Heart right ventricle (tissue), 16 donors: ENCODE measurements at regions not wholly inside any gene's neighbourhood (a gene's known extent, or its start where the extent isn't known, plus 50 kb on each side); places are given as distances from the start of the nearest gene placed in this dataset.

Experiments
- ATAC-seq, 8 donors: fragments of 200-7000 bp; cut with Tn5 transposase; one replicate each; pipeline ENCODE4 v1.9.1; 2020; ENCODE audit warnings: mild to moderate bottlenecking in 8 of 8, moderate library complexity in 8 of 8, moderate number of reproducible peaks in 1 of 8
- DNase-seq, 2 donors: peaks; one replicate each; pipeline ENCODE4 v3.0.0-alpha.2; 2020
- H3K27ac ChIP-seq, 10 donors: fragments of 200-600 bp; sonication (generic) in 2 of 10; one replicate each; pipeline versions ENCODE4 v1.5.0 to v1.8.0; 2020 to 2022; ENCODE audit warnings: mild to moderate bottlenecking in 3 of 10
- H3K27me3 ChIP-seq, 7 donors: fragments of 200-600 bp; one replicate each; pipeline ENCODE4 v1.8.0; 2021 to 2022; ENCODE audit warnings: mild to moderate bottlenecking in 2 of 7
- H3K36me3 ChIP-seq, 9 donors: fragments of 200-600 bp; sonication (generic) in 1 of 9; one replicate each; pipeline versions ENCODE4 v1.5.0 to v1.8.0; 2020 to 2022; ENCODE audit warnings: mild to moderate bottlenecking in 2 of 9
- H3K4me1 ChIP-seq, 9 donors: fragments of 200-600 bp; sonication (generic) in 1 of 9; one replicate each; pipeline versions ENCODE4 v1.5.0 to v1.8.0; 2020 to 2022; ENCODE audit warnings: mild to moderate bottlenecking in 4 of 9
- H3K4me3 ChIP-seq, 10 donors: fragments of 200-600 bp; sonication (generic) in 2 of 10; one replicate each; pipeline versions ENCODE4 v1.5.0 to v1.8.0; 2020 to 2022; ENCODE audit warnings: mild to moderate bottlenecking in 7 of 10, moderate library complexity in 2 of 10
- H3K9me3 ChIP-seq, 11 donors: fragments of 200-600 bp in 10 of 11; sonication (generic) in 2 of 11; one replicate each; pipeline versions ENCODE4 v1.5.0 to v1.8.0; 2013 to 2022; ENCODE audit warnings: mild to moderate bottlenecking in 2 of 11, control low read depth in 1 of 11, moderate library complexity in 1 of 11
- CTCF ChIP-seq, 9 donors: fragments of 200-600 bp; sonication (generic) in 2 of 9; IDR thresholded peaks; one replicate each; pipeline versions ENCODE4 v1.5.0 to v1.8.0; 2021 to 2022; ENCODE audit warnings: antibody characterized with exemption in 9 of 9, mild to moderate bottlenecking in 5 of 9, moderate library complexity in 1 of 9
- WGBS, 2 donors: extraction: QIAGEN DNeasy Blood & Tissue Kit; methylation state at CpG; one replicate each; pipeline ENCODE4 v1.1.7; 2013; ENCODE audit warnings: inconsistent platforms in 1 of 2; 5-methylcytosine and 5-hydroxymethylcytosine counted together
- intact Hi-C, 10 donors: fragments of 100-400 bp; cut with DNase I; formaldehyde crosslinking; loops; one replicate each; pipeline versions ENCODE4 v1.11.1 to v1.14.2; 2022
- donor health status: Arrhythmogenic right ventricular cardiomyopathy.
- donor health status: ischemic (EF 13 %, LVEDD 7.1; RV severe dilation, severe dysfunction).
- donor health status: healthy with polysubstance abuse.
- donor health status: DM: no; HTN: yes; CAD: no.
- donor health status: DM: no; HTN: no; CAD: no.
- donor health status: ischemic (EF 25% LVEDD 6.9; RV normal size, moderate dysfunction).
- donor health status: ischemic (EF 25% LVEDD 5.7; RV mildly dilated, moderate dysfunction).
- donor health status: healthy.
- donor health status: DM: yes; HTN: yes; CAD: no.
- donor health status: Ischemic cardiomyopathy.
- donor health status: ischemic (EF 35%, LVEDD 5.7; RV mildly dilated, moderate dysfunction).
- donor health status: nonischemic (EF 11% LVEDD 7.7; RV severe dilation, severe dysfunction).
- donor health status: DM: yes; HTN: yes; CAD: no.
- donor health status: PGD.
- donor health status: ischemic (EF 29% LVEDD 5.4; RV normal size, mild dysfunction).
- donor health status: nonischemic (EF 23%, LVEDD 6.1; RV moderate dilation, normal function).

- peaks cover 0 to 6% (median 0%) of the 10 kb centered on the region in 11 donors for H3K9me3 ChIP-seq
- peaks cover 0 to 4% (median 0%) of the 10 kb centered on the region in 9 donors for H3K4me1 ChIP-seq
- no peak overlapping the region for H3K27ac ChIP-seq
- ATAC-seq, result no peak
- WGBS, 2 donors, result 85 to 90% methylated on average over 9 of the region's 9 CpGs
- no peaks in the 10 kb centered on the region for H3K36me3 ChIP-seq
- intact Hi-C loops, result no loop called here
- no peaks in the 10 kb centered on the region for H3K27me3 ChIP-seq
- no peak for TF ChIP-seq CTCF (IDR thresholded peaks at IDR 0.05)
- H3K4me3 ChIP-seq, result no peak overlapping the region
- no peak for DNase-seq
Measured at GRCh38 chr12:116337312-116337711, 59.8 kb upstream of the MED13L start.

DNA sequence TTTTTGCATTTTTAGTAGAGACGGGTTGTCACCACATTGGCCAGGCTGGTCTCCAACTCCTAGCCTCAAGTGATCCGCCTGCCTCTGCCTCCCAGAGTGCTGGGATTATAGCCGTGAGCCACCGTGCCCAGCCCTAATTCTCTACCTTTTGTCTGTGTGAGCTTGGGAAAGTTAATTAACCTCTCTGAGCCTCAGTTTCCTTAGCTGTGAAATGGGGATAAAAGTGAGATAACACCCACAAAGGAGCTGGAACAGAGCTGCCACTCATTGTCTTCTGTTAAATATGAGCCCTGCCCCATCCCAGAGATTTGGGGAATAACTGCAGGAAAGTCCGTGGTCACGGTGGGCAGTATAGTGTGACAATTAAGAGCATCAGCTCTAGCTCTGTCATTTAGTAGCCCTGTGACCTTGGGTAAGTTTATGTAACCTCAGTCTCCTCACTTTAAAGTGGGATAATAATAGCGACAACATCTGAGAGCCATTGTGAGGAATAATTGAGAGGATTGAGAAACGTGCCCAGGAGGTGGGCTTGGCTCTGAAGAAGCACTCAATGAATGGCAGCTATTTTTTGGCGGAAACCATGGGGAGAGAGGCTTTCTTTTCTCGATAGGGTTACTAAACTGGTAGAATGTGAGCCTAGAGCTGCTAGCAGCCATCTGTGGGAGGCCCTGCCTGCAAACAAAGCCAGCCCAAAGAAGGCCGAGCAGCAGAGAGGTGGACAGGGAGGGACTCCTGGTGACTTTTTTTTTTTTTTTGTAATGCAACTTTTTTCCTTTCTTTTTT is 60.8 kb upstream of the MED13L start:
- WGBS, 2 donors, result 88 to 89% methylated on average over 11 of the region's 11 CpGs

GRCh38 chr12:116339062-116339461 is 61.6 kb upstream of the MED13L start:
- no peak for DNase-seq
- TF ChIP-seq CTCF (IDR thresholded peaks at IDR 0.05), result no peak
- H3K36me3 ChIP-seq, result no peaks in the 10 kb centered on the region
- no peak overlapping the region for H3K4me3 ChIP-seq
- H3K27me3 ChIP-seq, result no peaks in the 10 kb centered on the region
- peaks cover 0 to 20% (median 0%) of the 10 kb centered on the region in 11 donors for H3K9me3 ChIP-seq
- intact Hi-C loops, result no loop called here
- 96% methylated on average over 3 of the region's 3 CpGs for WGBS, 2 donors
- H3K4me1 ChIP-seq, result peaks cover 0 to 4% (median 0%) of the 10 kb centered on the region in 9 donors
- no peak for ATAC-seq
- H3K27ac ChIP-seq, result no peak overlapping the region

More for the DNA sequence above, 60.8 kb upstream of the MED13L start:
- Histone ChIP-seq H3K27ac (no peak overlapping the region), H3K4me1 (peaks cover 0 to 4% (median 0%) of the 10 kb centered on the region in 9 donors), H3K9me3 (peaks cover 0 to 14% (median 0%) of the 10 kb centered on the region in 11 donors), H3K4me3 (no peak overlapping the region), H3K36me3 (no peaks in the 10 kb centered on the region), H3K27me3 (no peaks in the 10 kb centered on the region)
- ATAC-seq (no peak), DNase-seq (no peak)
- intact Hi-C loops, result no loop called here
- no peak for TF ChIP-seq CTCF (IDR thresholded peaks at IDR 0.05)

GRCh38 chr12:116339800-116340371 is 62.4 kb upstream of the MED13L start:
- no peak overlapping the region for H3K27ac ChIP-seq
- no peak for DNase-seq
- no peak for ATAC-seq
- TF ChIP-seq CTCF (IDR thresholded peaks at IDR 0.05), result no peak
- H3K9me3 ChIP-seq, result peaks cover 0 to 20% (median 0%) of the 10 kb centered on the region in 11 donors
- 87% methylated on average over 3 of the region's 3 CpGs for whole genome bisulfite sequencing, 2 donors
- intact Hi-C loops, result no loop called here
- peaks cover 0 to 4% (median 0%) of the 10 kb centered on the region in 9 donors for H3K4me1 ChIP-seq
- H3K27me3 ChIP-seq, result no peaks in the 10 kb centered on the region
- H3K4me3 ChIP-seq, result no peak overlapping the region
- no peaks in the 10 kb centered on the region for H3K36me3 ChIP-seq
